ENCODE measurements at regions not wholly inside any gene's neighbourhood (a gene's known extent, or its start where the extent isn't known, plus 50 kb on each side); places are given as distances from the start of the nearest gene placed in this dataset.

- peak; percentile 19; the same call in 1 of the 2 replicates for TF ChIP-seq ISL1 (CRISPR knock-in tag; IDR thresholded peaks at IDR 0.05)
- no peak for TF ChIP-seq TCF4 (CRISPR knock-in tag; IDR thresholded peaks at IDR 0.05; ENCODE audit: borderline replicate concordance)
- no peak for ATAC-seq
Observed at GRCh38 chr3:1908651-1909445, 189.8 kb upstream of the CNTN4 start.

GRCh38 chr3:1910322-1910721 is 188.3 kb upstream of the CNTN4 start:
- TF ChIP-seq CSDC2 (CRISPR knock-in tag; IDR thresholded peaks at IDR 0.05) (no peak), TOX (CRISPR knock-in tag; IDR thresholded peaks at IDR 0.05; ENCODE audit: borderline replicate concordance) (no peak), ESRRG (CRISPR knock-in tag; IDR thresholded peaks at IDR 0.05) (no peak), TCF4 (CRISPR knock-in tag; IDR thresholded peaks at IDR 0.05; ENCODE audit: borderline replicate concordance) (no peak), TSHZ2 (CRISPR knock-in tag; IDR thresholded peaks at IDR 0.05) (no peak), ARNTL (CRISPR knock-in tag; IDR thresholded peaks at IDR 0.05; ENCODE audit: borderline replicate concordance, low read depth) (no peak), ZNF565 (CRISPR knock-in tag; conservative IDR thresholded peaks at IDR 0.05; ENCODE audit: low read depth) (no peak), PATZ1 (CRISPR knock-in tag; IDR thresholded peaks at IDR 0.05; ENCODE audit: borderline replicate concordance) (no peak), ZFP3 (CRISPR knock-in tag; IDR thresholded peaks at IDR 0.05) (no peak), SNAI2 (CRISPR knock-in tag; IDR thresholded peaks at IDR 0.05) (no peak), OSR1 (CRISPR knock-in tag; IDR thresholded peaks at IDR 0.05) (no peak), ISL1 (CRISPR knock-in tag; IDR thresholded peaks at IDR 0.05) (no peak), POU6F1 (CRISPR knock-in tag; IDR thresholded peaks at IDR 0.05; ENCODE audit: borderline replicate concordance, low read depth) (no peak), BACH2 (CRISPR knock-in tag; IDR thresholded peaks at IDR 0.05; ENCODE audit: borderline replicate concordance) (no peak), GLIS3 (CRISPR knock-in tag; IDR thresholded peaks at IDR 0.05) (no peak), ZNF70 (CRISPR knock-in tag; IDR thresholded peaks at IDR 0.05) (no peak), ZFP30 (CRISPR knock-in tag; IDR thresholded peaks at IDR 0.05) (no peak), PPARA (CRISPR knock-in tag; IDR thresholded peaks at IDR 0.05; ENCODE audit: borderline replicate concordance) (no peak), RARB (CRISPR knock-in tag; IDR thresholded peaks at IDR 0.05) (no peak)
- TF ChIP-seq, protein P1, sequence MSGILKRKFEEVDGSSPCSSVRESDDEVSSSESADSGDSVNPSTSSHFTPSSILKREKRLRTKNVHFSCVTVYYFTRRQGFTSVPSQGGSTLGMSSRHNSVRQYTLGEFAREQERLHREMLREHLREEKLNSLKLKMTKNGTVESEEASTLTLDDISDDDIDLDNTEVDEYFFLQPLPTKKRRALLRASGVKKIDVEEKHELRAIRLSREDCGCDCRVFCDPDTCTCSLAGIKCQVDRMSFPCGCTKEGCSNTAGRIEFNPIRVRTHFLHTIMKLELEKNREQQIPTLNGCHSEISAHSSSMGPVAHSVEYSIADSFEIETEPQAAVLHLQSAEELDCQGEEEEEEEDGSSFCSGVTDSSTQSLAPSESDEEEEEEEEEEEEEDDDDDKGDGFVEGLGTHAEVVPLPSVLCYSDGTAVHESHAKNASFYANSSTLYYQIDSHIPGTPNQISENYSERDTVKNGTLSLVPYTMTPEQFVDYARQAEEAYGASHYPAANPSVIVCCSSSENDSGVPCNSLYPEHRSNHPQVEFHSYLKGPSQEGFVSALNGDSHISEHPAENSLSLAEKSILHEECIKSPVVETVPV (CRISPR knock-in tag; IDR thresholded peaks at IDR 0.05) = no peak
- no peak for ATAC-seq

- ATAC-seq = no peak
- TF ChIP-seq OSR1 (CRISPR knock-in tag; IDR thresholded peaks at IDR 0.05) (no peak), TSHZ2 (CRISPR knock-in tag; IDR thresholded peaks at IDR 0.05) (no peak), GLIS3 (CRISPR knock-in tag; IDR thresholded peaks at IDR 0.05) (no peak), SNAI2 (CRISPR knock-in tag; IDR thresholded peaks at IDR 0.05) (no peak), ZNF8 (CRISPR knock-in tag; IDR thresholded peaks at IDR 0.05) (no peak), PPARA (CRISPR knock-in tag; IDR thresholded peaks at IDR 0.05; ENCODE audit: borderline replicate concordance) (no peak), ISL1 (CRISPR knock-in tag; IDR thresholded peaks at IDR 0.05) (no peak), CSDC2 (CRISPR knock-in tag; IDR thresholded peaks at IDR 0.05) (no peak), ZFP3 (CRISPR knock-in tag; IDR thresholded peaks at IDR 0.05) (no peak), ZC3H10 (CRISPR knock-in tag; IDR thresholded peaks at IDR 0.05) (no peak), PATZ1 (CRISPR knock-in tag; IDR thresholded peaks at IDR 0.05; ENCODE audit: borderline replicate concordance) (no peak)
Observed at GRCh38 chr3:1929788-1930414, 168.8 kb upstream of the CNTN4 start.

All from SK-N-SH treated with all-trans-retinoic acid at 6 μM for 48 hours (cell line).